NCI-H446 (cell line): ENCODE measurements at regions not wholly inside any gene's neighbourhood (a gene's known extent, or its start where the extent isn't known, plus 50 kb on each side); places are given as distances from the start of the nearest gene placed in this dataset.

Source experiments
- DNase-seq, 2 experiments: peaks; one replicate each; lab custom pipeline; 2025; lab: John Stamatoyannopoulos, UW

DNA sequence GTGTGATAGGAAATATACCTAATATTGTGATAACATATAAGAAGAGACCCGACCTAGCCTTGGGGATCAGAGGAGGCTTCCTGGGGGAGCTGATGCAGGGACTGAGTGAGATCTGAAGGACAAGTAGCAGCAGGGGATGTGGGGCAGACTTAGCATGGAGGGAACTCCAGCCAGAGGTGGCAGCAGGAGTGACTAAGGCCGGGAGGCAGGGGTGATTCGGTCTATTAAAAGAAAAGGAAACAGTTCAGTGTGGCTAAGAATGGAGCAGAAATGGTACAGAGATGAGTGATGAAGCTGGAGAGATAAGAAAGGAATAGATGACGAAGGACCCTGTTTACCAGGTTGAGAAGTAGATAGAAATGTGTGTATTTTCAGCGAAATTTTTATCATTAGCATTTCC lies 408.8 kb downstream of the ENC1 start:
- DNase-seq: no peak

DNA sequence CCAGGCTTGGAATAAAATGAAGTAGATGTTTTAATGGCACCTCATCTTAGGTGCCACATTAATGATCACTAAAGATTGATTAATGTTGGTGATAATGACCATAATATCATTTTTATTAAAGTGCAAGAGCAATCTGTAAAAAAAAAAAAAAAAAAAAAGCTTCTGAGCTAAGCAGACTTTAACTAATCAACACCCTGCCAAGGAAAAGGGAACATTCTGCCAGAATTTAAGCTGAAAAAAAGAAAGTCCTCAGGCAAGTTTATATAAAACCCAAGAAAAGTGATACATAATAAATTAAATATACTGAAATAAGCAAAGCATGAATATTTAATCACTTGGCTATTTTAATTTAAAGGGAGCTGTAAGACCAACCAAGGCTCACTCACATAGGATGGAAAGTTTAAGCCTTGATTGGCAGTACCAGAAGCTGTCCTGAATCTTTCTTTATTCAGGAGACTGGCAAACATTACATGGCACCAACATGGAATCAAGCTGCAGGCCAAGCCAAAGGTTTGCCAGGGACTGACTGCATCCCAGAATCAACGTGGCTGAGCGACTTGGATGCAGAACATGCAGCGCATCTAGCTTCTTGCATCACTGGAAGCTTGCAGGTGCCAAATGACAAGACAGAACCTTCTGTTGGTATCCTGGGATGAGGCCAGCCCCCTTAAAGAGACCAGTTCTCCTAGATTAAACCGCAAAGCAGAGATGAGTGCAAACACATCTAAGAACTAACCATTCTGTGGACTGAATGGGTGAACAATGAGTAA lies 413.6 kb downstream of the ENC1 start:
- DNase-seq: peak; percentile 94 to 98

DNA sequence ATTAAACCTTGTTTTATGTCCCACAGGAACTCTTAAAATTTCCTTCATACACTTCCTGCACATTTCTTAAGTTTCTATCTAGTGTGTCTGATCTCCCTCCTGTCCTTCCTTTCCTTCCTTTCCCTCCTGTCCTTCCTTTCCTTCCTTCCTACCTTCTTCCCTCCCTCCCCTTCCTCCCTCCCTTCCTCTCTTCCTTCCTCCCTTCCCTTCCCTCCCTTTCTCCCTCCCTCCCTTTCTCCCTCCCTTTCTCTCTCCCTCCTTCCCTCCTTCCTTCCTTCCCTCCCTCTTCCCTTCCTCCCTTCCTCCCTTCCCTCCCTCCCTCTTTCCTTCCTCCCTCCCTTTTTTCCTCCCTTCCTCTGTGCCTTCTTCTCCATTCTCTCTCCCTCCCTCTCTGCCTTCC lies 414.9 kb downstream of the ENC1 start:
- no peak for DNase-seq

DNA sequence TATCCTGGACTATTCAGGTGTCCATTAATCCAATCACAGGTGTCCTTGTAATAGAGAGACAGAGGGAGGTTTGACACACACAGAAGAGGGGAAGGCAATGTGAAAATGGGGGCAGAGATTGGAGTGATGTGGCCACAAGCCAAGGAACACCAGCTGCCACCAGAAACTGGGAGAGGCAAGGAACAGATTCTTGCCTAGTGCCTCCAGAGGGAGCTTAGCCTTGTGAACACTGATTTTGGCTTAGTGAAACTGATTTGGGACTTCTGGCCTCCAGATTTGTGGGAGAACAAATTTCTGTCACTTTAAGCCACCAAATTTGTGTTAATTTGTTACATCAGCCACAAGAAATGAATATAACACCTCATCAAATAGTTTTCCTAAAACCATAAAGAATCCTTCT lies 416.2 kb downstream of the ENC1 start:
- peak; percentile 56 to 87 for DNase-seq

DNA sequence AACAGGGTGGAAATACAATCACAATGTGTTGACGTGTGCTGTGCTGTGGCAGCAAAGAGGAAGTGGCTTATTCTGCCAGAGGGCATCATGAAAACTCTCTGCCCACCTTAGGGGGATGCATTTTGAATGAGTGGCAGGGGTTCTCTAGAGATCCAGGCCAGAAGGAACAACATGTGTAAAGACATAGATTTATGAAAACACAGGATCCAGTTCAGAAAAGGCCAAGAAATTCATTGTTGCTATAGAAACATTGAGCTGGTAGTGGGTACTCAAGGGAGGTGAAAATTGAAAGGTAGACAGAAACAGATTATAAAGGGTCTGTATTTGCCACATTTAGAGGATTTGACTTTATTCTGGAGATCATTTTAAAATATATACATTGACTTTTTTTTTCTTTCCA lies 417.7 kb downstream of the ENC1 start:
- no peak for DNase-seq

DNA sequence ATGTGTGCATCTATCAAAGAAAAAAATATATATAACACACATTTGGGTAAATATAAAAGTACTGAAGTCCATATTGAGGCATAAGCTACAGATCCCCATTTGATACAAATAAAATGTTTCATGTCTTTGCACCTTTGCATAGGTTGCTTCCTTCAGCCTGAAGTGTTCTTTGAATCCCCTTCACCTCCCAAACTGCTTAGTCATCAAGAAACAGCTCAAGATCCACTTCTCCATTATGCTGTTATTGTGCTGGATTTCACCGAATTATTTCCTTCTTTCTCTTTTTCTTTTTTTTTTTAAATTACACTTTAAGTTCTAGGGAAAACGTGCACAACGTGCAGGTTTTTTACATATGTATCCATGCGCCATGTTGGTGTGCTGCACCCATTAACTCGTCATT lies 419.1 kb downstream of the ENC1 start:
- DNase-seq: no peak

DNA sequence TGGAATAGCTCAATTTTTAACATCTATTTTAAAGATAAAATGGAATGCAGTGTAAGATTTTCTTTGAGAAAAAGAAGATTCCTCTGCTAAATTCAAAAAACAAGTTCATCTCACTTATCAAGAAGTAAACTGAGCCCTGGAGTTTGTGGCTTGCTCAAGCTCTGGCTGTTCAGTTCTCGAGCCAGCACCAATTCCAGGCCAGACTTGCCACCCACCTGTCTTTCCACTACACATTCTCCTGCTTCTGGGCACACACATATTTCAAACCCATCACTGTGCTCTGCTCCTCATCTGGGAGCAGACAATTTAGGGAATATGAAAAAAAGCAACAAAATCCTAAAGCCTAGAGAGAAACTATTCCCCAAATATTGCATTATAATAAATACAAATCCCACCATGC lies 424.5 kb downstream of the ENC1 start:
- DNase-seq: no peak

DNA sequence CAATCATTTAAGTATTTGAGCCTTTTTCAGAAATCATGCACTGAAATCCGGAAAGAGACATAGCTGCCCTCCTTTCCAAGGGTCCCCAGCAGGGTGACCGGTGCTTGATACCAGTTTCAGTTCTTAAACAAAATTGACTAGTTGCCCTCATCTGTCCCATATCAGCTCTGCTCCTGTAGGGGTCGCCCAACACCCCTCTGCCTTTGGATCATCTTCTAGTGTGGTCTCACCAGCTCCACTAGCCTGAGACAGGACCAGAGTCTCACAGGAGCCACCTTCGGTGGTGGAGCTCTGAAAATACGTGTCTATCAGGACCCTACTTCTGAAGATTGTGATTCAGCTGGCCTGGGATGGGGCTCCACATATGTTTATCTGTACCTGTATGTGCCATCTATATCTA lies 428.2 kb downstream of the ENC1 start:
- peak in 1 of 2 experiments; percentile 14 for DNase-seq

DNA sequence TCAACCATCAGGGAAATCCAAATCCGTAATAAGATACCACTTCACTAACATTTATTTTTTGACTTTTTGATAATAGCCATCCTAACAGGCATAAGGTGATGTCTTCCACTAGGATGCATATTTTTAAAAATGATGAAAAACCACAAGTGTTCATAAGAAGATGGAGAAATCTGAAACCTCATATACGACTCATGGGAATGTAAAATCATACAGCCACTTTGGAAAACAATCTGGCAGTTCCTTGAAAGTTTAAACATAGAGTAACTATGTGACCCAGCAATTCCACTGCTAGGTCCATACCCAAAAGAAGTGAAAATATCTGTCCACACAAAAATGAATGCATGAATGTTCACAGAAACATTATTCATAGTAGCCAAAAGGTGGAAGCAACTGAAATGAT lies 431.0 kb downstream of the ENC1 start:
- DNase-seq: no peak

DNA sequence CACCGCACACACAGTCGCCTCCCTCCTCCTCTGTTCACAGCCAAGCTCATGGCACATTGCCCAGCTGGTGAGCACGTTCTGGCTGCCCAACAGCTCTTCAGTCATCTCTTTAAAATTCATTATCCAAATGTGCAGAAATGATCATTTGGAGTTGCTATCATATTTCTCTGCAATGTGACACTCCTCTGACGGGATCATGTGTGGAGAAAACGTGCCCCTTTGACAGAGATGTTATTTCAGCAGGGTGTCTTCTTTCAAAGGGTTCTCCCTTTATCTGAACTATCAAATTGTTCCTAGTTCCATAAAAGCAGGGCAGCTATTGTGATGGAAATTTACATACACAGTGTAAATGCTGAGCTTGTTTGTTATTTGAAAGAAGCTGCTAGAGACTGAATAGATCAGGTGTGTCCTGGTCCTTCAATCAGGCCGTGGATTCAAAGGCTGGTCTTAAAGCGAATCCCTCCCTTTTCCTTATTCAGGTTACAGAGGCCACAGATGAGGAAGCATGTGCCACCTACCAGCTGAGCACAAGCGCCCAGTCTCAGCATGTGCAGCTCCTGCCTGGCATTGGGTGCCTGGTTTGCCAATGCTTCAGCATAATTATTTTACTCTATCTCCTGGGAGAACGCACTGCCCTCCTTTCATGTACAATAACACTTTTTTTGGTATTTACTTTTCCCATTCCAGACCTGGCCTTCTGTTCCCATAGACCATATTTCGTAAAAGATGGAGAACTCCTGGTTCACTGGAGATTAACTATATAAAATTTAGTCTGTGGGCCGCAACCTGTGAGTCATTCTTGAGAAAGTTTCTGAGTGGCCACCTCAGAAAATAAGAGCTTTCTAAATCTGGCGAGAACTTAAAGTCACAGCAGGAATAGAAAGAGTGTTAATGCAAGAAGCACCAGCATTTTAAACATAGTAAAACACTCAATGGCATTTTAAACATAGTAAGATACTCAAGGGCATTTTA lies 433.7 kb downstream of the ENC1 start:
- peak; percentile 93 to 97 for DNase-seq

DNA sequence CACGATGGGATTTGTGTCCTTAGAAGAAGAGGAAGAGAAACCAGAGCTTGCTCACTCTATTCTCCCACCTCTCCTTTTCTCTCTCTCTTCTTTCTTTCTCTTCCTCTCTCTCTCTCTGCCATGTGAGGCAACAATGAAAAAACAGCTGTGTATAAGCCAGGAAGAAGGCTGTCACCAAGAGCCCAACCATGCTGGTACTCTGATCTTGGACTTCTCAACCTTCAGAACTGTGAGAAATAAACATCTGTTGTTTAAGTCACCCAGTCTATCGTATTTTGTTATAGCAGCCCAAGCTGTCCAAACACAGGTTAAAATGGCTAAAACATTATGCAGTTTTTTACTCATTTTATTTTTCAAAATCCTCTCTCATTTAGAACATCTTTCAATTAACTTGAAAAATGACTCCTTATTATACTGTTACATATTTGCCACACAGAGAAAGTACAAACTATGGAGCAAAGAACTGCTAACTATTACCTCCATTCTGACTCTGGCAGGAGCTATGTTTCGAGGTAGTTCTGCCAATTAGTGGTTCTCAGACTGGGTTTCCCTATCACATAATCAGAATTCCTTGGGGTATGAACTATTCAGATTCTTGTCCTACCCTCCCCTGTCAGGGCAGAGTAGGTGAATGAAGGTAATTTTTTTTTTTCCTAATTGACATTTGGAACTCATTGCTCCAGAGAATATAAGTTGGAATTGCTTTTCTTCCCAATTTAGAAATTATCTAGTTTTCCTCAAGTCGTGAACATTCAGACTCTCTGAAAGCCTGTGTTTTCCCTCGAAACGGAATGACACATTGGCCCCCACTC lies 434.6 kb downstream of the ENC1 start:
- peak; percentile 72 to 82 for DNase-seq

DNA sequence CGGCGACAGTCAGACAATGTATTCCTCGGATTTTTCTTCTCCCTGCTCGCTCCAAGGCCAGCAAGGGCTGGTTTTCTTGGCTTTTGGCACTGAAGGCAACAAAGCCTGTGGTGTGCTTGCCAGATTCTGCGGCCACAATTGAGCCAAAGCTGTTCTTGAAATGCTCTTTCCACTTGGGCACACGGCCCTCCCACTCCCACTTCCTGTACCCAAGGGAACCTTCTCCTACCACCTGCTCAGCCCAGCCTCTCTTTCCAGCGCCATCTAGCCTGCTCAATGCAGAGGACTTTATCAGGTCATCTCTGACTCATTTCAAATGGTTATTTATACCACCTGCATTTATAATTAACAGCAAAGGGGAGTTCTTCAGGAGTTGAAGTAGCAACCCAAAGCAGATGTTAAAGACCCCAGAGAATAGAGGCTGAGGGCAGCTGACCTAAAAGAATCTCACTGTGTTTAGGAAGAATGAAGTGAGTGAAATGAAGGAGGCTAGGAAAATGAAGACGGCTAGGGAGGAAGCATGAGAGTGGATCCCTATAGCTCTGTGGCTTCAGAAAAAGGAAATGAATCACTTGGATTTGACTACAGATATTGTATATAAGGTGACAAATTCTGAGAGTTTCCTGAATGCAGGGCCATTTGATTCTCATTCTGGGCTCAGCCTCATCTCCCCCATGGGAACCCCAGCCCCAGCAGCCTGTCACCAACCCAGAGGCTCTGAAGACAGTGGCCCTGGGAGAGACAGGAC lies 439.0 kb downstream of the ENC1 start:
- peak; percentile 77 to 94 for DNase-seq

DNA sequence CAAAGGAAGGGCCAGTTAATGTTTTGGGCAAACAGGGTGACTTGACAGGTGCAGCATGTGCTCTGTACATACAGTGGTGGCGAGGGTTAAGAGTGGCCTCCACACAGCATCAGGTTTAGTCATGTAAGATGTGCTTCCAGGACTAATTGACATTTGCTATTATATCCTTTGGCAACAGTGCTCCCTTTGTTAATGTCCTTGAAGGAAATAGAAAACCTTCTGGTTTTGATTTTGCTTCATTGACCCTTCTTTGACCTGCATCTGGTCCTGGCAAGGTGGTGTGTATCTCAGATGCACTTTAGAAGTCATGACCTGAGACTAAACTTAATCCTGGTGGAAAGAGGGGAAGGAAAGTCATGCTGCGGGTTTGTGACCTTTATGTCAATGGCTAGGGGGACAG lies 440.0 kb downstream of the ENC1 start:
- peak in 1 of 2 experiments; percentile 30 for DNase-seq

DNA sequence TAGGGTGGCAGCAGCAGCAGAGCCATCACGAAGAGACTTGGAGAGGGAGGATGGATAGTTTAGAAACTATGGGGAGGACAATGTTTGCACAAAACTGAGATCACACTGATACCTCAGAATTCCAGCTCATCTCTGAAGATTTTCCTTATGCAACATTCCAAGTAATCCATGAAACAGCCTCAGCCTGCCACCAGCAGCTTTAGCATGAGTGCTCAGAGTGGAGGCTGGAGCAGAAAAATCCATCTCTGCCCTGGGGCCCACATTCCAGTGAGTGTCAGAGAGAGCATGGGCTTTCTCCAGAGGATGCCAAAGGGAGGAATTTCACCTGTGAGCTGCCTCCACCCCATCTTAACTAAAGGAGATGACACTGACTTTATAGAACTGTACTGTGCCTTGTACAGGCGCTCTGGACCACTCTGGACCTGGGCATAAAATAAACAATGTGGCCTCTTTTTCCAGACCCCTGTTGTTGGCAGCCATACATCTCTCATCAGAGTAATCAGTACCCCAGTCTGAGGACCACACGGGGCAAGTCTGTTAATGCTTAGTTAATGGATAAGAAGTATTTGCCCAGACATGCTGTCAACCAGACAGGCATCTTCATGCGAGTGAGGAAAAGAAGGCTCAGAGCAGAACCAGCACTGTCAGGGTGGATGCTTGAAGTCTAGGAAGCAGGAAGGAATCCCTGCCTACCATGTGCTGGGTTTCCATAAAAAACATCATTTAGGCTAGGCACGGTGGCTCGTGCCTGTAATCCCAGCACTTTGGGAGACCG lies 440.9 kb downstream of the ENC1 start:
- DNase-seq: no peak

DNA sequence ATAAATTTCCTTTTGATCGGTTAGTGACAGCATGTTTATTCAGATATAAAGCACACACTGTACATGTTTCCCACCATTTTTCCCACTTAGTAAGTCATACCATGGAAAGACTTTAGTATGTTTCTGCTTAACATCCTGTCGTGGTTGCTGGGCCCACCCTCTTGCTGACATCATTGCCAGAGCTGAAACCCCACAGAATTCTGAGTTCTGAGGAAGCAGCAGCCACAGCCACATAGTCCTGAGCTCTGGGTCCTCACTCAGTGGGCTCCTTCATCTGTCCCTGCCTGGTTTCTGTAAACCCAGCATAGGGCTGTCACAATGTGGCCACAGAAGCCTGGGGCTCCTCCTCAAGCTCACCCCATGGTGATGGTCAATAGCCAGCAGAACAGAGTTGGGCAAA lies 441.5 kb downstream of the ENC1 start:
- DNase-seq: no peak

DNA sequence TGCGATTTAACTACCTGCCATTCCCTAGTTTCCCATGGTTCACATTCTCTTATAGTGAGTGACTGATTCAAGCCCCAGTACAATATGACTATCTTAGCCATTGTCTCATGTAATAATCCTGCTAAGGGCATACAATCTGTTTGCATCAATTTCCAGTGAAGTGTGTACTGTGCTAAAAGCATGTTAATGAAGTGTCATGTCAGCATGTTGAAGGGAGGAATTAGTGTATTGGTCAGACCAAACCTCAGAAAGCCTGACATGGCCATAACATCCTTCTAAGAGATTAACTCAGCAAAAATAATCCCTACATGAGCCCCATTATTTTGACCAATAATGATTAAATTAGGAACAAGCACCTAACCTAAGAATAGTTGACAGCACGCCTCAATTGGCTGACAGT lies 442.4 kb downstream of the ENC1 start:
- no peak for DNase-seq

DNA sequence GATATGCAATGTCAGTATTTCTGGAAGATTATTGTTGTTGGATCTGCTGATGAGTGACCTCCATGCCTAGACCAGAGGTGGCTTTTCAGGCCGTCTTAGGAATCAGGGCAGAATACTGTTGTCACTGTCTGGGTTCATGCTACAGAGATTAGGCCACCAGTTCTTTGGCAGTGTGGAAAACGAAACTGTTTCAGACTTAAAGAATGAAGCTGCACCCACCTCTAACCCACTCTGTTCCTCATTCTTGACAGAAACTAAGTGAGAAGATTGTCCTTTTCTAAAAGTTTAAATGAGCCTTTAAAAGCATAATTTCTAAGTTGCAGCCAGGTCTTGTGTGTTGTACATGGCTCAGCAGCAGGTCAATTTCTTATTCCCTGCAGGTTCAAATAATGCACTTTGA lies 444.3 kb downstream of the ENC1 start:
- DNase-seq: no peak

DNA sequence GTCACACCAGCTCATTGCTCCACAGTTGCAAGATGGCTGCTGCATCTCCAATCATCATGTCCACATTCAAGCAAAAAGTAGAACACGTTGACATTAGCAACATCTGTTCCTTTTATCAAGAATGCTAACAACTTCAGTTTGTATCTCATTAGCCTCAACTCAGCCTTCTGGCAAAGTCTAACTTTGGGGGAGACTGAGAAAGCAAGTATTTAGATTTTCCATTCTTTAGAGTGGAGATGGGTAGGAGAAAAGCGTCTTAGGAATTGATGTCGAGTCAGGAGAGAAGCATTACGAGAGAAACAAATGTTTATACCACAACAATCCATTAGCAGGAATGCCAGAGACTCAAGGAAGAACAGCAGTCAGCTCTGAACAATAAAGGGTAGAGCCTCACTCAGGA lies 446.3 kb downstream of the ENC1 start:
- no peak for DNase-seq

DNA sequence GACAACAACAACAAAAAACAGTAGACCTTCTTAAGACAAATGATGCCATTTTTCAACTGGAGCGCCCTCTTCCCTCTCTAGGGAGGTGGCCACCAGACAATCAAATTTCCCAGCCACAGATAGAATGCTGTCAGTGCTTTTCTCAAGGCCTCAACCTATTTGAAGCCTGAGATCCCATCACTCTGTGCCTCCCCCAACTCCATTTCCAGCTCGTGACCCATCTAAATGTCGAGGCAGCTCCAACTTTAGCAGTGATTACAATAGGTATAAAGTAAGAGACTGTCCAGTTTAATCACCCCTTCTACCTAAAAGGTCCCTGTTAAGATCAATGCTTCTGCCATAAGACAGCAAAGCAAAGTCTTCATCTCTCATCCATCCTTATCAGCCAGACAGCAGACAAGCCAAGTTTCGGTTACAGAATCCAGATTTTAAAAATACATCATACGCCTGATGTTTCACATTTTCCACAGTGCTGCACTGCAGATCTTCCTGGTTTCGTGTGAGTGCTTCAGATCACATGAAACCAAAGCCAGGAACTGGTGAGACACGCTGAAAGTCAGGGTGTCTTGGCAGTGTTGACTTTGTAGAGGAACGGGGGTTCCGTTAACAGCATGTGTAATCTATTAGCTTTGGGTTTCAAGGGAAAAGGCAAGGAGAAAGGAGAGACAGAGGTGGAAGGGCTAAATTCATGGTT lies 447.8 kb downstream of the ENC1 start:
- DNase-seq: no peak
